A549 (cell line): ENCODE measurements at regions not wholly inside any gene's neighbourhood (a gene's known extent, or its start where the extent isn't known, plus 50 kb on each side); places are given as distances from the start of the nearest gene placed in this dataset.

ENCODE experiments used
- ATAC-seq, 2 experiments: fragments of 200-7000 bp in 1 of 2; fragments of >200 bp in 1 of 2; cut with Nextera tagmentation in 1 of 2; cut with Tn5 transposase in 1 of 2; 3 replicates each; pipeline versions ENCODE4 v1.8.0 to v1.9.1; 2018 to 2020; ENCODE audit warnings: mild to moderate bottlenecking in 1 of 2, moderate library complexity in 1 of 2
- CTCF ChIA-PET: fragments of 300-600 bp; sonication (Branson Sonifier 250); formaldehyde crosslinking; extraction: SDS; loops from one replicate; lab custom pipeline; 2021; ENCODE audit warnings: antibody characterized with exemption, inconsistent platforms; lab: Yijun Ruan, JAX
- POLR2A ChIA-PET: fragments of 350-600 bp; formaldehyde crosslinking; extraction: SDS; loops from one replicate; lab custom pipeline; 2021; ENCODE audit warnings: antibody characterized with exemption, inconsistent platforms; lab: Yijun Ruan, JAX
- DNase-seq, 2 experiments: peaks; one replicate each; pipeline versions ENCODE4 v3.0.0 to v3.0.0-alpha.2; 2011 to 2016; ENCODE audit warnings: low read depth in 1 of 2, low spot score in 1 of 2
- FAIRE-seq: peaks from 2 replicates; lab custom pipeline; 2011; peaks lifted over from hg19 to GRCh38; lab: Jason Lieb, UNC
- H3K27ac ChIP-seq, 2 experiments: fragments of >200 bp; sonication (Bioruptor Twin); formaldehyde crosslinking; 3 replicates each; pipeline ENCODE4 v1.5.1; 2016 to 2017
- H3K4me1 ChIP-seq: fragments of >200 bp; sonication (Bioruptor Twin); formaldehyde crosslinking; 3 replicates; pipeline ENCODE4 v1.6.1; 2016
- H3K4me2 ChIP-seq: fragments of >200 bp; sonication (Bioruptor Twin); formaldehyde crosslinking; 3 replicates; pipeline ENCODE4 v1.6.1; 2016
- H3K4me3 ChIP-seq: fragments of >200 bp; sonication (Bioruptor Twin); formaldehyde crosslinking; 3 replicates; pipeline ENCODE4 v1.5.1; 2016
- H3K9me3 ChIP-seq: fragments of >200 bp; sonication (Bioruptor Twin); formaldehyde crosslinking; 3 replicates; pipeline ENCODE4 v1.6.1; 2016
- ATOH8 ChIP-seq: fragments of 250-450 bp; sonication (Bioruptor Pico); IDR thresholded peaks from 2 replicates; pipeline ENCODE4 v1.5.0; 2020; ENCODE audit warnings: low read depth, mild to moderate bottlenecking, moderate library complexity
- BHLHE40 ChIP-seq: IDR thresholded peaks from 2 replicates; pipeline ENCODE4 v1.6.1; 2012; ENCODE audit warnings: low read depth, low read length, inconsistent platforms
- CBX2 ChIP-seq: fragments of 200-600 bp; sonication (generic); IDR thresholded peaks from 2 replicates; pipeline ENCODE4 v1.6.1; 2016; ENCODE audit warnings: low read depth, mild to moderate bottlenecking, borderline replicate concordance
- CBX8 ChIP-seq: fragments of 200-600 bp; sonication (generic); IDR thresholded peaks from 2 replicates; pipeline ENCODE4 v1.6.1; 2016
- CTCF ChIP-seq: fragments of >200 bp; sonication (Bioruptor Twin); formaldehyde crosslinking; IDR thresholded peaks from 3 replicates; pipeline ENCODE4 v1.5.1; 2016
- E2F6 ChIP-seq: IDR thresholded peaks from 2 replicates; pipeline ENCODE4 v1.6.1; 2012; ENCODE audit warnings: low read depth, borderline replicate concordance
- EHF ChIP-seq: fragments of 250-450 bp; sonication (Bioruptor Pico); IDR thresholded peaks from 2 replicates; pipeline ENCODE4 v1.5.0; 2020; ENCODE audit warnings: mild to moderate bottlenecking
- EHMT2 ChIP-seq: fragments of 200-600 bp; sonication (generic); IDR thresholded peaks from 2 replicates; pipeline ENCODE4 v1.6.1; 2016; ENCODE audit warnings: antibody characterized with exemption, low read depth, mild to moderate bottlenecking, moderate library complexity
- EP300 ChIP-seq, 2 experiments: fragments of >200 bp; sonication (Bioruptor Twin); formaldehyde crosslinking; IDR thresholded peaks; 2 replicates in 1 of 2; 3 replicates in 1 of 2; pipeline ENCODE4 v1.6.1; 2016 to 2017
- ESRRA ChIP-seq: fragments of 150-350 bp; IDR thresholded peaks from 2 replicates; pipeline ENCODE4 v1.6.1; 2014; ENCODE audit warnings: mild to moderate bottlenecking, low read length, borderline replicate concordance
- FOSL2 ChIP-seq, 2 experiments: fragments of 450-650 bp in 1 of 2; fragments of >200 bp in 1 of 2; sonication (Bioruptor Twin) in 1 of 2; formaldehyde crosslinking; IDR thresholded peaks; 2 replicates each; pipeline versions ENCODE4 v1.5.0 to v1.6.1; 2016 to 2020; ENCODE audit warnings: mild to moderate bottlenecking in 1 of 2, moderate library complexity in 1 of 2
- HES2 ChIP-seq: fragments of >200 bp; sonication (Bioruptor Twin); formaldehyde crosslinking; IDR thresholded peaks from 2 replicates; pipeline ENCODE4 v1.6.1; 2016
- HOXA7 ChIP-seq: fragments of 250-450 bp; sonication (Bioruptor Pico); IDR thresholded peaks from 2 replicates; pipeline ENCODE4 v1.5.0; 2020; ENCODE audit warnings: mild to moderate bottlenecking, moderate library complexity
- HOXB13 ChIP-seq: fragments of 250-450 bp; sonication (Bioruptor Pico); IDR thresholded peaks from 2 replicates; pipeline ENCODE4 v1.5.0; 2020; ENCODE audit warnings: low read depth, mild to moderate bottlenecking, moderate library complexity
- HOXB5 ChIP-seq: fragments of 250-450 bp; sonication (Bioruptor Pico); IDR thresholded peaks from 2 replicates; pipeline ENCODE4 v1.5.0; 2020; ENCODE audit warnings: mild to moderate bottlenecking, moderate library complexity
- JUN ChIP-seq, 2 experiments: fragments of >200 bp; sonication (Bioruptor Twin); formaldehyde crosslinking; IDR thresholded peaks; 2 replicates in 1 of 2; 3 replicates in 1 of 2; pipeline ENCODE4 v1.6.1; 2016 to 2017
- JUNB ChIP-seq: fragments of >200 bp; sonication (Bioruptor Twin); formaldehyde crosslinking; IDR thresholded peaks from 2 replicates; pipeline ENCODE4 v1.6.1; 2016
- KDM1A ChIP-seq: fragments of 200-600 bp; sonication (generic); IDR thresholded peaks from 2 replicates; pipeline ENCODE4 v1.6.1; 2016; ENCODE audit warnings: low read depth, mild to moderate bottlenecking
- MAFK ChIP-seq: fragments of 450-650 bp; IDR thresholded peaks from 2 replicates; pipeline ENCODE4 v1.6.1; 2014; ENCODE audit not compliant: partially characterized antibody
- MYC ChIP-seq: IDR thresholded peaks from 2 replicates; pipeline ENCODE4 v1.6.1; 2012; ENCODE audit warnings: mild to moderate bottlenecking, inconsistent platforms, low read length, improper control_type of control experiment, borderline replicate concordance
- NFE2L2 ChIP-seq: fragments of 150-350 bp; conservative IDR thresholded peaks from 2 replicates; pipeline ENCODE4 v1.6.1; 2014; ENCODE audit warnings: low read length
- NPAS2 ChIP-seq: fragments of 250-450 bp; sonication (Bioruptor Pico); IDR thresholded peaks from 2 replicates; pipeline ENCODE4 v1.8.0; 2022; ENCODE audit warnings: mild to moderate bottlenecking, moderate library complexity, borderline replicate concordance
- NR3C1 ChIP-seq: fragments of >200 bp; sonication (Bioruptor Twin); formaldehyde crosslinking; IDR thresholded peaks from 3 replicates; pipeline ENCODE4 v1.6.1; 2017
- PBX3 ChIP-seq: IDR thresholded peaks from 2 replicates; pipeline ENCODE4 v1.6.1; 2012
- PHF8 ChIP-seq: fragments of 200-600 bp; sonication (generic); IDR thresholded peaks from 2 replicates; pipeline ENCODE4 v1.6.1; 2016; ENCODE audit warnings: low read depth, mild to moderate bottlenecking, antibody characterized with exemption, moderate library complexity, borderline replicate concordance
- POLR2A ChIP-seq: IDR thresholded peaks from 2 replicates; pipeline ENCODE4 v1.6.1; 2012; ENCODE audit warnings: mild to moderate bottlenecking, low read length
- RFX5 ChIP-seq: fragments of 450-650 bp; IDR thresholded peaks from 2 replicates; pipeline ENCODE4 v1.7.1; 2014; ENCODE audit warnings: antibody characterized with exemption, mild to moderate bottlenecking, moderate library complexity
- SMC3 ChIP-seq: fragments of >200 bp; sonication (Bioruptor Twin); formaldehyde crosslinking; IDR thresholded peaks from 3 replicates; pipeline ENCODE4 v1.6.1; 2018; ENCODE audit warnings: inconsistent platforms
- USF2 ChIP-seq: fragments of 450-650 bp; IDR thresholded peaks from 2 replicates; pipeline ENCODE4 v1.6.1; 2014; ENCODE audit warnings: antibody characterized with exemption
- ZC3H11A ChIP-seq: fragments of 450-650 bp; IDR thresholded peaks from 2 replicates; pipeline ENCODE4 v1.6.1; 2014; ENCODE audit warnings: antibody characterized with exemption, mild to moderate bottlenecking
- ZNF302 ChIP-seq: fragments of 250-450 bp; sonication (Bioruptor Pico); IDR thresholded peaks from 2 replicates; pipeline ENCODE4 v1.9.0; 2021; ENCODE audit warnings: inconsistent platforms, mild to moderate bottlenecking, moderate library complexity
- WGBS: methylation state at CpG from one replicate; pipeline ENCODE4 v1.1.6; 2017; ENCODE audit errors: missing lambda C conversion rate; 5-methylcytosine and 5-hydroxymethylcytosine counted together

GRCh38 chr15:95492388-95493070 is 838.0 kb upstream of the NR2F2 start:
- POLR2A ChIA-PET = no interaction called here
- no peak overlapping the region for H3K4me3 ChIP-seq
- TF ChIP-seq HOXB13 (CRISPR knock-in tag) (no peak), BHLHE40 (no peak), KDM1A (no peak), MYC (no peak), NPAS2 (no peak), NR3C1 (no peak), HES2 (no peak), EP300 (IDR thresholded peaks at IDR 0.05) (no peak), JUNB (no peak), ATOH8 (CRISPR knock-in tag) (no peak), ZNF302 (CRISPR knock-in tag) (no peak), SMC3 (no peak), CBX8 (no peak), ZC3H11A (no peak), RFX5 (no peak)
- TF ChIP-seq, all 56 proteins: peak for 0
- DNase-seq (no peak), FAIRE-seq (no peak), ATAC-seq (no peak)
- CTCF ChIA-PET = no interaction called here
- no peak overlapping the region for H3K4me2 ChIP-seq
- H3K27ac ChIP-seq = no peak overlapping the region
- WGBS = 8% methylated on average over 5 of the region's 5 CpGs
- no peaks in the 10 kb centered on the region for H3K9me3 ChIP-seq
- no peaks in the 10 kb centered on the region for H3K4me1 ChIP-seq

GRCh38 chr15:95494971-95495541 is 835.4 kb upstream of the NR2F2 start:
- no peak overlapping the region for H3K27ac ChIP-seq
- no peak overlapping the region for H3K4me3 ChIP-seq
- H3K4me1 ChIP-seq = no peaks in the 10 kb centered on the region
- CTCF ChIA-PET = interaction anchor here (0.6 to 0.7 kb wide), 2 partner anchors 23 to 962 kb away, joined by 3 read pairs; no protein-coding TSS in a partner anchor
- DNase-seq (no peak), ATAC-seq (no peak), FAIRE-seq (no peak)
- no peaks in the 10 kb centered on the region for H3K9me3 ChIP-seq
- H3K4me2 ChIP-seq = no peak overlapping the region
- 69% methylated on average over 13 of the region's 19 CpGs for WGBS
- no peak for TF ChIP-seq E2F6
- no peak for TF ChIP-seq NPAS2
- TF ChIP-seq POLR2A = 0 out of 2 replicates have a peak, but pooled peaks have one; percentile 10
- POLR2A ChIA-PET = no interaction called here

- Histone ChIP-seq H3K4me1 (no peaks in the 10 kb centered on the region), H3K9me3 (no peaks in the 10 kb centered on the region), H3K4me3 (no peak overlapping the region), H3K4me2 (no peak overlapping the region), H3K27ac (no peak overlapping the region)
- no peak for DNase-seq
- CTCF ChIA-PET = no interaction called here
- 53% methylated on average over 11 of the region's 11 CpGs for WGBS
- no peak for FAIRE-seq
- ATAC-seq = no peak
- POLR2A ChIA-PET = no interaction called here
- TF ChIP-seq CTCF = no peak
- no peak for TF ChIP-seq SMC3
- no peak for TF ChIP-seq EHF (CRISPR knock-in tag)
- no peak for TF ChIP-seq ESRRA
- no peak for TF ChIP-seq EP300 (IDR thresholded peaks at IDR 0.05)
- TF ChIP-seq MAFK = no peak
- TF ChIP-seq CBX2 = no peak
- no peak for TF ChIP-seq ZC3H11A
- no peak for TF ChIP-seq ZNF302 (CRISPR knock-in tag)
- TF ChIP-seq MYC = no peak
- no peak for TF ChIP-seq PBX3
- no peak for TF ChIP-seq NFE2L2
- no peak for TF ChIP-seq PHF8
- TF ChIP-seq FOSL2 (IDR thresholded peaks at IDR 0.05) = no peak
- TF ChIP-seq FOSL2 (CRISPR knock-in tag; IDR thresholded peaks at IDR 0.05) = no peak
- no peak for TF ChIP-seq HOXB5 (CRISPR knock-in tag)
- TF ChIP-seq USF2 = no peak
- no peak for TF ChIP-seq JUN (IDR thresholded peaks at IDR 0.05)
- TF ChIP-seq HOXA7 (CRISPR knock-in tag) = no peak
- TF ChIP-seq EHMT2 = no peak
Observed at GRCh38 chr15:95497634-95498033, 832.9 kb upstream of the NR2F2 start.
